Testis (tissue), 2 donors: ENCODE measurements at regions not wholly inside any gene's neighbourhood (a gene's known extent, or its start where the extent isn't known, plus 50 kb on each side); places are given as distances from the start of the nearest gene placed in this dataset.

ENCODE experiments used
- DNase-seq: peaks from one replicate; pipeline ENCODE4 v3.0.0-alpha.2; 2019
- H3K27ac ChIP-seq, 2 donors: fragments of 200-600 bp; sonication (generic); one replicate each; pipeline ENCODE4 v1.5.1; 2019
- H3K27me3 ChIP-seq: fragments of 200-600 bp; sonication (generic); one replicate; pipeline ENCODE4 v1.5.1; 2019
- H3K36me3 ChIP-seq: fragments of 200-600 bp; sonication (generic); one replicate; pipeline ENCODE4 v1.5.1; 2017; ENCODE audit warnings: low read depth; ENCODE audit errors: missing control alignments
- H3K4me1 ChIP-seq: fragments of 200-600 bp; sonication (generic); one replicate; pipeline ENCODE4 v1.5.1; 2019
- H3K4me3 ChIP-seq, 2 donors: fragments of 200-600 bp; sonication (generic); one replicate each; pipeline ENCODE4 v1.5.1; 2017 to 2019
- H3K9me3 ChIP-seq: fragments of 200-600 bp; sonication (generic); one replicate; pipeline ENCODE4 v1.5.1; 2017
- CTCF ChIP-seq, 3 experiments: fragments of 450-650 bp in 2 of 3; fragments of 200-600 bp in 1 of 3; sonication (generic) in 1 of 3; IDR thresholded peaks; one replicate each; pipeline ENCODE4 v1.5.1; 2016 to 2019; ENCODE audit warnings: antibody characterized with exemption in 3 of 3, mild to moderate bottlenecking in 2 of 3, moderate library complexity in 1 of 3
- POLR2A ChIP-seq: fragments of 450-650 bp; IDR thresholded peaks from one replicate; pipeline ENCODE4 v1.6.1; 2017; ENCODE audit warnings: antibody characterized with exemption, mild to moderate bottlenecking, moderate library complexity
- WGBS, 2 donors: methylation state at CpG; one replicate each; pipeline ENCODE4 v1.1.5; 2018; 5-methylcytosine and 5-hydroxymethylcytosine counted together
- intact Hi-C: fragments of 100-400 bp; cut with DNase I; formaldehyde crosslinking; loops from one replicate; pipeline ENCODE4 v1.15.1; 2023; ENCODE audit warnings: low total_unique reads

GRCh38 chr12:77319166-77319565, 253.8 kb upstream of the E2F7 start:
- H3K9me3 ChIP-seq: no peaks in the 10 kb centered on the region
- WGBS, 2 donors: 67 to 84% methylated on average over 2 of the region's 2 CpGs
- no peak overlapping the region for H3K27ac ChIP-seq
- H3K27me3 ChIP-seq: no peaks in the 10 kb centered on the region
- intact Hi-C loops: no loop called here
- H3K36me3 ChIP-seq: no peaks in the 10 kb centered on the region
- H3K4me1 ChIP-seq: peaks cover 3% of the 10 kb centered on the region
- TF ChIP-seq CTCF (IDR thresholded peaks at IDR 0.05): no peak
- no peak for TF ChIP-seq POLR2A
- H3K4me3 ChIP-seq: no peak overlapping the region
- DNase-seq: no peak

- Histone ChIP-seq H3K27ac (no peak overlapping the region), H3K36me3 (no peaks in the 10 kb centered on the region), H3K9me3 (no peaks in the 10 kb centered on the region), H3K4me3 (no peak overlapping the region), H3K4me1 (no peaks in the 10 kb centered on the region), H3K27me3 (no peaks in the 10 kb centered on the region)
- DNase-seq: no peak
- 90 to 93% methylated on average over 3 of the region's 3 CpGs for WGBS, 2 donors
- intact Hi-C loops: no loop called here
- TF ChIP-seq CTCF (IDR thresholded peaks at IDR 0.05) (no peak), POLR2A (no peak)
Observed at GRCh38 chr12:77315407-77315806, 250.0 kb upstream of the E2F7 start.

GRCh38 chr12:77314378-77315052, 249.1 kb upstream of the E2F7 start:
- TF ChIP-seq CTCF (IDR thresholded peaks at IDR 0.05) (no peak), POLR2A (no peak)
- Histone ChIP-seq H3K27me3 (no peaks in the 10 kb centered on the region), H3K4me1 (no peaks in the 10 kb centered on the region), H3K4me3 (no peak overlapping the region), H3K9me3 (no peaks in the 10 kb centered on the region), H3K27ac (no peak overlapping the region), H3K36me3 (no peaks in the 10 kb centered on the region)
- 57 to 67% methylated on average over 2 of the region's 2 CpGs for WGBS, 2 donors
- DNase-seq: no peak
- intact Hi-C loops: no loop called here

- H3K36me3 ChIP-seq: no peaks in the 10 kb centered on the region
- intact Hi-C loops: no loop called here
- no peaks in the 10 kb centered on the region for H3K27me3 ChIP-seq
- no peak for DNase-seq
- WGBS, 2 donors: 79 to 82% methylated on average over 2 of the region's 2 CpGs
- H3K9me3 ChIP-seq: no peaks in the 10 kb centered on the region
- no peak overlapping the region for H3K4me3 ChIP-seq
- no peak for TF ChIP-seq POLR2A
- no peak for TF ChIP-seq CTCF (IDR thresholded peaks at IDR 0.05)
- no peaks in the 10 kb centered on the region for H3K4me1 ChIP-seq
- H3K27ac ChIP-seq: no peak overlapping the region
Observed at GRCh38 chr12:77308056-77308455, 242.7 kb upstream of the E2F7 start.

- Histone ChIP-seq H3K27ac (no peak overlapping the region), H3K36me3 (no peaks in the 10 kb centered on the region), H3K27me3 (no peaks in the 10 kb centered on the region), H3K9me3 (no peaks in the 10 kb centered on the region), H3K4me1 (no peaks in the 10 kb centered on the region), H3K4me3 (no peak overlapping the region)
- 44 to 82% methylated on average over 1 of the region's 1 CpG for WGBS, 2 donors
- TF ChIP-seq POLR2A (no peak), CTCF (IDR thresholded peaks at IDR 0.05) (no peak)
- intact Hi-C loops: no loop called here
- no peak for DNase-seq
Observed at GRCh38 chr12:77300811-77301210, 235.4 kb upstream of the E2F7 start.
